RKO (cell line): ENCODE measurements at regions not wholly inside any gene's neighbourhood (a gene's known extent, or its start where the extent isn't known, plus 50 kb on each side); places are given as distances from the start of the nearest gene placed in this dataset.

Experiments used
- DNase-seq: peaks from one replicate; pipeline ENCODE4 v3.0.0-alpha.2; 2016; ENCODE audit warnings: low spot score

DNA sequence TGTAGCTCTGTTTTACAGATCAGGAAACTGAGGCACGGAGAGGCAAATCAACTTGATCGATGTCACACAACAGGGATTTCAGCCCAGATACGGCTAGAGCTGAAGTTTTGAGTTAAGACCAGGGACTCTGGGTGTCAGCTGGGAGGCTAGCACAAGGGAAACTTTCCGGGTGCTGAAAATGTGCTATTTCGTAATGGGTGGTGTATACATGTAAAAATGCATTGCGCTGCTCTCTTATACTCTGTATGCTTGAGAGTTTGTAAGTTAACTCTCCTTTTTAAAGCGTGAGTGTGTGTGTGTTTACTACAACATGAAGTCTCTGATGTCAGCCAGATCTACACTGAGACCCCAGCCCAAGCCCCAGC, 227.6 kb downstream of the MN1 start:
- no peak for DNase-seq

DNA sequence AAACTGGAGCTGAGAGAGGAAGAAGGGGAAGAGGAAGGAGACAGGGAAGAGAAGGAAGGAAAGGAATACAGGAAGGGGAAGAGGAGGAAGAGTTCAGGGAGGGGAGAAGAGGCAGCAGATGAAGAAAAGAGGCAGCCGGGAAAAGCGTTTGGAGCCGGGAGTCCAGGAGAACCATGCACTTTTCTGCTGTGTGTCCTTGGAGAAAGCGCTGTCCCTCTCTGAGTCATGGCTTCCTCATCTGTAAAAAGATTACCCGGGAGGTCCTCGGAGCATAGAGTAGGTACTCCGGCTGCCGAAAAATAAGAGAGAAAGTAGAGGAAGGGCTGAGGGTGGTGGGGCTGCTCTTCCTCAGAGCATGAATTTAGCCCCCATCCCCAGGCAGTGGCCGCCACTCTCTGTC, 226.9 kb downstream of the MN1 start:
- DNase-seq = no peak

DNA sequence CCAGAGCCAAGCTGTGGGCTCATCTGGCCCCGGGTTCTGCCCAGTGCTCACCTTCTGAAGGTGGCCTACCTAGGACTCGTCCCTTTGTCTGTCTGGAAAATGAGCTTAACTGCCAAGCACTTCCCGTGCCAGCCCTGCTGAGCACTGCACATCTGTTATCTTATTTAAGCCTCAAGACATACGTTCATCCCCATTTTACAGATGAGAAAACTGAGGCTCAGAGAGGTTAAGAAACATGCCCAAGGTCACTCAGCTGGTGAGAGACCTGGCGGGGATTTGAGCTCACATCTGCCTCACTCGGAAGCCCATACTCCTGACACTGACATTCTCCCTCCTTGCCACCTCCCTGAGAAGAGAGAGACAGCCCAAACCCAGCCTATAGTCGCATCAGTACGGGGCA, 226.2 kb downstream of the MN1 start:
- no peak for DNase-seq

DNA sequence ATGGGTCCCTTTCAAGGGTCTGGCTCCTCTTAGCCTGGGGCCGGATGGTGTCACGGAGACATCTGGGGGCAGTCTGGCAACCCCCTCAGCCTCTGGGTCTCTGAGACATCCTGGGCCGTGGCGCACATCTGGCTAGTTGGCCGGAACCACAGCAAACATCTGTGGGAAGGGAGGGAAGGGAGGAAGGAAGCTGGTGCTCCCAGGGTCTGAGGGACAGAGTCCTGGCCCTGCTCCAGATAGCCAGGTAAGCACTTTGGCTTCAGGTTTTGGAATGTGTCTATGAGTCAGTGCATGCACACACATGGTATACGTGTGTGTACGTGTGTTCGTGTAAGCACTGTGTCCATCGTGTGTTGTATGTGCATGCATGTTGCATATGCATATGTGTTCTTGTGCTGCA, 225.1 kb downstream of the MN1 start:
- DNase-seq = no peak

DNA sequence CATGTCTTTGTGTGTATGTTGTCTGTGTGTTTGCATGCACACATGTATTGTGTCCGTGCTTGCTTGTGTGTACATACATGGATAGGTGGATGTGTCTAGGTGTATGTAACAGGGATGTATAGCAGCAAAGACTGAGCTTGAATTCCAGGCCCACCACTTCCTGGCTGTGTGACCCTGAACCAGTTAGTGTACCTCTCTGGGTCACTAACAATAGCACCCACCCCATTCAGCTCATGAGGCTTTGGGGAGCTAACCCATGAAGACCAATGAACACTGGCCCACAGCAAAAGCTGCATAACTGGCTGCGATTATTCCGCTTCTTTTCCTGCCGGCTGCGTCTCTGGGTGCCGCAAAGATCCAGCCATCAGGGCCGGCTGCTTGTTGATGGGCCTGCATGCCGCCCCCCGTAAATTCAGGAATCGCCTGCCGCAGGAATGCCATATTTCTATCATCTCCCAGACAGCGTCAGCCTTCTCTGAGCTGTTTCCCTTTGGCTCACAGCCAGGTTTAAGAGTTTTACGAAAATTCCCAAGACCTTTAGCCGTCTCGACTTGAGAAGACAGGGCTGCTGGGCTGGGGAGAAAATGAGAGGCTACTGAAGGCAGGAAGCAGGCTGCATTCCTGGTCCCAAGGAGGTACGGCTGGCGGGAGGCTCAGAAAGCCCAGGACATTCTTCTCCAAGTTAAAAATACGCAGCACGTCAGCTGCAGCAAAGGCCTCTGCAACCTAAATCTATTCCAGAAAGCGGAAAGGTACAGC, 224.6 kb downstream of the MN1 start:
- DNase-seq = no peak

DNA sequence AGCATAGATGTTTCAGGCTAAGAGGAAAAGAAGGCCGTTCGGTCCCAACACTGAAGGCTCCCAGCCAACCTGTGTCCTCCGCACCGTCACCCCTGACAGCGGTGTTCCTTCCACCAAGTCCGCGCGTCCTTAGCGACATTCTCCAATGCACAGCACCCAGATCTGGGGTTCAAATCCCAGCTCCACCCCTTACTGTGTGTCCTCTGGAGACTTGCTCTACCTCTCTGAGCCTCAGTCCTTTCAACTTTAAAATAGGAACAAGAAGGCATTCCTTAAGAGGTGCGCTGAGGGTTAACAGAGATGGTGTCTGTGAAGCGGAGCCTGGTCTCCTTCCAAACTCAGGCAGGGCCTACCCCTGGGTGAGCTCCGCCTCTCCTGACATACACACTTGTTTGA, 224.0 kb downstream of the MN1 start:
- no peak for DNase-seq

DNA sequence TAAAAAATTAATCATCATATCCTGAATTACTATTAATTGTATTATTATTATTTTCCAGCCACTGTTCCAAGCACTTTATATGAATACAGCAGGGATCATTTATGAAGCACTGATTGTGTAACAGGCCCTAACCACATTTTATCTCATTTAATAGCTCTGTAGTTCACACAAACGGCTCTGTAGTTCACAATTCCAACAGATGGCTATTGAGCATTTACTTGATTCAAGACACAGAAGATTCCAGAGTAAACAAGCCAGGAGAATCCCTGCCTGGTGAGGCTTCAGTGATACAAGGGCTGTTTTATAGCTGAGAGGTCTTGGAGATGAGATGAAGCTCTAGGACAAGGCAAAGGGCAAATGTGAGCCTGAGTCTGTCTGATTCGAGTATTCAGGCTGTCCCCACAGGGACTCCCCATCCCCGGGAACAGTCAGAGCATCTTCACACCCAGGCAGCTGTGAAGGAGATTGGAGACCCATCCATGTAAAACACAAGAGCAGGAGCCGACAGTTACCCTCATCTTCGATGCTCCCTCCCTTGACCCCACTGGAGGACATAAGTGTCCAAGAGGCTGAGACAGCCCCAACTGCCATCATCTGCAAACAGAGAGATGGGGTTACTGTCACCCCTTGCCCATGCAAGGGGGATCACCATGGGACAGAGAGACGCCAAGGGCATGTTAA, 222.5 kb downstream of the MN1 start:
- DNase-seq = no peak

DNA sequence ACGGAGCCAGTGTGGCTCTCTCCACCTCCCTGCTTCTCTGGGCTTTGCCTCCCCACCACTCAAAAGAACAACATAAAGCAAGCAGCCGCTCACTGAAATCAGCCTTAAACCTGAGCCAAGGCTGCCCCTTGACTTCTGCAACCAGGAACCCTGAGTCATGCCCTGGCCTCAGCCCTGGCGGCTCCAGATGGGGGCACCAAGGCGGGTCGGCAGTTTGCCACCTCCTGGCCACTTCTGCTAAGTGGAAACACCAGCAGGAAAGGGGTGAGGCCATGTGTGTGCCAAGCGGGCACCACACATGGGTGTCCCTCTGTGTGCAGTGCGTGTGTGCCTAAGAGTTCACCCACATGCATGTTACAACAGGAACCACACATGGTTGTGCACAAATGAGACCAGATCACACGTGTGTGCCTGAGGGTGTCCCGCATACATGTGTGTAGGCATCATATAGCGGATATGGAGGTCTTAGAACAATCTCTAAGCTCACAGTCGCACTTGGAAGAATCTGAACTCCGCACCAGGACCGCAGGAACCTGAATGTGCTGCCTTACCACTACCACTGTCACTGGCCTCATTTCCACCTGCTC, 221.2 kb downstream of the MN1 start:
- no peak for DNase-seq

DNA sequence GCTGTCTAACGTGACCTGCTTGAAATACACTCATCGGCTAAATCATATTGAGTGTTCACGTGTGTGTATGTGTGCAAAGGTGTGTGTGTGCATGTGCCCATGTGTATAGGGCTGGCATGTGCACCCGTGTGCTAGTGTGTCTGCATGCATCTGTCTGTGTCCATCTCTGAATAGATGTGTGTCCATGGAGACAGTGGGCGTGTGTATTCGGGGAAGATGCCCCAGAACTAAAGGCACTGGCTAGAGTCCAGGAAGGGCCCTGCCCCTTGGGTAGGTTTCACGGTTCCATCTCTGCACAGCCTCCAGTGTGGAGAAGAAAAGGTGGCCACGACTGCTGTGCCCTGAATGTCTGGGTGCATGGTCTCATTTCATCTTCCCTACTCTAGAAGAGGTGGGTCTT, 220.3 kb downstream of the MN1 start:
- DNase-seq = no peak

DNA sequence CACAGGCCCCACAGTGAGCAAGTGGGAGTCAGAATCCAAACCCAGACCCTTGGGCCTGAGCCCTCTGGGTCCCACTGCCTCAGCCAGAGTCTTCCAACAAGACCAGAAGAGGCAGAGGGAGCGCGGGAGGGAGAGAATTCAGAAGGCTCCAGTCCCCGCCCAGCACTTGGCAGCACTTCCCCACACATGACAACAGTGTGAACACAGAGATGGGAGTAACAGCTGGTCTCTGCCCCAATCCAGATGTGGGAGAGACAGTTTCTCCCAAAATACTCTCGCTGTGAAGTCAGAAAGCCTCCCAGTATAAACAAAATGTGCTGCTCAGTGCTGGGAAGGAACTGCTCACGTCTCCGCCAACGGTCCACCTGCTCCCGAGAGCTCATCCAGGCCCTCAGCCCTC, 219.9 kb downstream of the MN1 start:
- no peak for DNase-seq

DNA sequence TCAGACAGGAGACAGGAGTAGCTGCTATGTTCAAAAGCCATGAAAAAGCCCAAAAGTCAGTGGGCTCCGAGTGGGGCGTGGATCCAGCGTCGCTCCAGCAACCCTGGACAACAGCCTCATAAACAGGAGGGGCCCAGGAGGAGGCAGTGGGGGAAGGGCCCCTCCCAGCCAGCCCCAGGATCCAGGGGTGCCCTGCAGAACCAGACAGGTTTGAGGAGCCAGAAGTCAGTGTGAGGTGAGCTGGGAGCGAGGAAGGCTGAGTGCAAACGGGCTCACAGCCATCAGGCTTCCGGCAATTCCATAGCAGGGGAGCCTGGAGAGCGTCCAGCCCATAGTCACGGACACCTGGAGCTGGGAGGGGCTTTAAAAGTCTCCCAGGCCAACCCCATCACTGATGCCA, 217.7 kb downstream of the MN1 start:
- no peak for DNase-seq

DNA sequence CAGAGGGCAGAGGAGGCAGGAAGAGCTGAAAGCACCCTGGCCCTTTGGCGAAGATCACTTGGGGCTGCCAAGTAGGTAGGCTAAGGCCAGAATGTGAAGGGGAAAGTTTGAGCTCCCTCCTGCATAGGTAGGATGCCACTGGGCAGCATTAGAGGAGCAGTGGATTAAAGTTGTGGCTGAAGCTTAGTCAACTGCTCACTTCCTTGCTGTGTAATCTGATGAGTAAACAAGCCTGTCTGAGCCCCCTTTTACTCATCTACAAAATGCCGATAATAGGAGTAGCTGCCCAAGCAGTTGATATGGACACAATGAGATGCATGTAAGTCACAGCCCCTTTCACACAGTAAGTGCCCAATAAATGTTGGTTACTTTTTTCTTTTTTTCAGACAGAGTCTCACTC, 216.4 kb downstream of the MN1 start:
- peak; percentile 28 for DNase-seq

DNA sequence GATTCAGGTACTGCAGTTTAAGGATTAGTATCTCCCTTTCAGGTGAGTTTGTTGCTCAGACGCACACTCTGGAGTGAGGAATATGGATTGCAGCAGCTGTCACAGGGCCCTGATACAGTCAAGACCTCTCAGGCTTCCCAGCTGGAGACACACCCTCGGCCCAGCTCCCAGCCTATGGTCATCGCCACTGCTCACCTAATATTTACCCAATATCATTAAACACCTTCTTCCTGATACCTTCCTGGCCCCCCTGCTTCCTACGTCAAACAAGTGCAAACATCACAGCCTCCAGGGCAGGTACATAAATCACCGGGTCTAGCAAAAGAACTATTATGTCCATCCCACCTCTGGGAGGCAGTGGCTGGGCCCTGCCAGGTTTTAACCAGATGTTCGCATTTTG, 213.3 kb downstream of the MN1 start:
- DNase-seq = no peak

DNA sequence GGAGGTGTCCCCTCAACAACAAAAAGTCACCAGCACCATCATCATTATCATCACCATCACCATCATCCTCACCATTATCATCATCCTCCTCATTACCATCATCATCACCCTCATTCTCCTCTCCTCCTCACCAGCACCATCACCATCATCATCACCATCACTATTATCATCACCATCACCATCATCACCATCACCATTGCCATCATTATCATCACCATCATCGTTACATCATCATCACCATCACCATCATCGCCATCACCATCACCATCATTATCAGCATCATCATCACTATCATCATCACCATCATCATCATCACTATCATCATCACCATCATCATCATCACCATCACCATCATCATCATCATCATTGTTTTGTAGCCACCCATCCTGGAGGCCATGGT, 212.6 kb downstream of the MN1 start:
- DNase-seq = no peak

DNA sequence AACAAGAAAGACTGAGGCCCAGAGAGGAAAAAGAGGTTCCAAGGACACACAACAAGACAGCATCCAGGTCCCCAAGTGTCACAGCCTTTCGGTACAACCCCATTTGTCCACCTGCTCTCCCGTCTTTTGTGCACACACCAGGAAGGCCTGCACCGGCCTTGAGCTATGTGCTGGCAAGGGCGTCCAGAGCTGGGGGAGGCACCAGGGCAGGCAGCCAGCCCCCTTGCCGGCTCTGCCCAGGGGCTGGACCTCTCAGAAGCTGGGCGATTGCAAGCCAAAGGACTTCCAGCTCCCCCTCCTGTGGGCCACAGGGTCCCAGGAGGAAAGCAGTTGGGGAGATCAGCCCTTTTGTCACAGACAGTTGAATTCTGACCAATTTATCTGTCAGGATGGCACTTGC, 210.5 kb downstream of the MN1 start:
- no peak for DNase-seq

DNA sequence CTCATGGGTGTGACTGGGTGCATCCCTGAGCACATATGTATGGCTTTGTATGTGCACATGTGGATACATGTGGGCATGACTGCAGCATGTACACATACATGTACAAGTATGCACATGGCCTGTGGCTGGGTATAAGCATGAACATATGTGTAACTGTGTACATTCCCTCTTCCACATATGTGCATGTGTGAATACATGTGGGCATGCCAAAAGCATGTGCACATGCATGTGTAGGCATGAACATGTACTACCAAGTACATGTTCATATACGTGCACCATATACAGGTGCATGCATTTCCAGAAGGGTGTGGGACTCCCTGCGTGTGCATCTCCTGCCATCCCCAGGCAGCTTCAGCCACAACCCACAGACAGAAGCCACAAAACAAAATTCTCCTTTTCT, 208.2 kb downstream of the MN1 start:
- DNase-seq = no peak

DNA sequence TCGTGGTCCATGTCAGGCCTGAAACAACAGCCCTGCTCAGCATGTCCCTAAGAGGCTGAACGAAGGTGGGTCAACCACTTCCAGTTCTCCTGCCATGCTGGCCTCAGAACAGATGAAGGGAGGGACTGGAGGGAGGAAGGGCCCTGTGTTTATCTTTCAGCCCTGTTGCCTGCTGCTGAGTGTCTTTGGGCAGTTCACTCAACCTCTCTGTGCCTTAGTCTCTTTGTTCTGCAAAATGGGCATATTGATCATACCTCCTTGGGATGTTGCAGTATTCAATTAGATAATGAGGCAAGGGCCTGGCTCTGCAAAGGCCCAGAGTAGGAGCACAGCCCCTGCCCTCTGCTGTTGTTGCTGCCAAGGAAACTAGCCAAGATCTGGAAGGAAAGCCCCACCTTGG, 207.5 kb downstream of the MN1 start:
- DNase-seq = no peak

DNA sequence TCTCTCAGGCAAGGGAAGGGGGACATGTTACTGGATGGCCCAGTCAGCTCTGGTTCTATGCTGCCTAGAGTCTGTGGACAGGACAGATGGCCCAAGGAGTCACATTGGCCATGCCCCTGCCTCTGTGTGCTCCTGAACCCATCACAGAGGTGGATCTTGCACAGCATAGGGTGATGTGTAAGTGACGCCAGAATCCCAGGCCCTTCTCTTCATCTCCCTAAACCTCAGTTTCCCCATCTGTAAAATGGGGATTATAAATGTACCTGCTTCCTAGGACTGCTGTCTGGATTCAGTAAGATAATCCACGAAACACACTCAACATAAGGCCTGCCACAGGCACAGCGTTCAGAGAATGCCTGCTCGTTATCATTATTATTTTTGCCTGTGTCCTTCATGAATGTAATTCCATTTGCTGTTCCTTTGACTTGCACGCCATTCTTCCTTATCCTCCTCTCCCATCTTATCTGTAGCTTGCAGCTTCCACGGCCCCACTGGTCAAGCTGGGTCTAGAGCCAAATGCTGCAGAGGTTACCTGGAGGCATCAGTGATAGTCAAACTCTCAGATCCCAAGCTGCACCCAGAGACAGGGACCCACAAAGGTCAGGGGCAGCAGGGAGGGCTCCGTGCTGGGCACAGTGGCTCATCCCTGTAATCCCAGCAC, 207.0 kb downstream of the MN1 start:
- DNase-seq = no peak

DNA sequence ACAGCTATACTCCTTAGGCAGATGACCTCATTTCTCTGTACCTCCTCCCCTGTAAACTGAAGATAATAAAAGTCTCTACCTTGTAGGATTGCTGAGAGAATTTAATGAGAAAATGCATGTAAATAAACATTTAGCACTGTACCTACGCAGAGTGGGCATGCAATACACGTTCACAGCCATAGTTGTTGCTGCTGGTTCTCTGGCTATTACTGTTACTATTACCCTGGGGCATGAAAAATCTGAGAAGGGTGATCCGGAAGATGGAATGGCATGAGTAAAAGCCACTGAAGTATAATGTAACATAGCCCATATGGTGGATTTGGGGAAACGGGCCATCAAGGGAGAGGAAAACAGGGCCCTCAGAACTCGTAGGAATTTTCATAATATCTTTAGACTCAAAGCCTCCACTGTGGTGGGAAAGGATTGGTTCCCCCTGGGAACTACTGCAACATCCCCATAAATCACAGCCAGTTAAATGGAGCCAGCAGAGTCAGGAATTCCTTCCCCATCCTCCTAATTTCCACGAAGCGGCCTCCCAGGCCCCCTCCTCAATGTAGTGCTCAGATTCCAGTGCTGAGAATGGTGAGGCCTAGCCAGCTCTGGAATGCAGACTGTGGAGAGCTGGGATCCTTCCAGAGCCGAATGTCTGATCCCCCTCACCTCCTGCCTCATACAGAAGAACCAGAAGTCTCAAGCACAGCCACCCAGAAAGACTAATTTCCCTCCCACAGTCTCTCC, 205.3 kb downstream of the MN1 start:
- no peak for DNase-seq

DNA sequence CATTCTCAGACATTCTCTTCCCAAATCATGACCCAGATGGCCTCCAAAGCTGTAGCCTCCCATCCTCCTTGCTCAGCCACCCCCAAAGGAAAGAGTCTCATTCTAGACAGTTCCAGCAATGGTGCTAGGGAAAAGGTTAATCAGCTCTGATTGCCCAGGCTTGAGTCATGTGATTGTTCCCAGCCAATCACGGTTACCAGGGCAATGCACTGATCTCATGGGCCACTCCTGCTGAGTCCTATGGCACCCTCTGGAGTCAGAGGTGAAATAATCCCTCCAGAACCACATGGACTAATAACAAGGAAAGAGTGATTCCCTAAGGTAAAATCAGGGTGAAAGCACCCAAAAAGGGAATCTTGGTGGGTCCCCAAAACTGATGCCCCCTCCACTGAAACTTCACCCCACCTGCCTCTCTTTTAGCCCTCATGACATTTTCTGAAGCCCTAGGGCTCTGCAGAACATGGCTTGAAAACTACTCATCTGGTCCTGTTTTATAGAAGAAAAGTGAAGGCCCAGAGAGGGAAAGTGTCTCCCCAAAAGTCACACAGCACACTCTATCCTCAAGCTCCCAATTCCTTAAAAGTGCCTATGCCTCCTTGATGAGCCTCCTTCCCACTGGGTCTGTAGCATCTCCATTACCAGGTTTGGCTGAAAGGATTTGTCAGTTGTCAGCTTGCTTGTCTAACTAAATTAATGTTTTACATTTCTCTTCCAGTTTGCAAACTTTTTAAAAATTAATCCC, 203.7 kb downstream of the MN1 start:
- peak; percentile 25 for DNase-seq

DNA sequence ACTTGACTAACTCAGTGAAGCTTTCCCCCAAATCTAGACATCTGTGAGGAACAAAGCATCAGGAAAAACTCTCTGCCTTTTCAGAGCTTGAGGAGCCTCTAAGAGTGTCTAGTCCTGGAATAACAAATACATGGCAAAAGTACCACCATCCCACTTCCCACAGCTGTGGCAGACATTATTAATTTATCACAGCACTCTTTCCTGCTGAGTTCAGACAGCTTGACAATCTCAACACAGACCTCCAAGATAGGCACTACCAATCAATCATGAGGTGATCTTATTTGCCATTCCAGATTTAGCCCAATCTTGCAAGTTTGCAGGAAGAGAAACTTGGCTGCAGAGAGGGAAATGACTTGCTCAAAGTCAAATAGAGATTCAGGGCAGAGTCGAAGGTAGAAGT, 202.8 kb downstream of the MN1 start:
- no peak for DNase-seq

DNA sequence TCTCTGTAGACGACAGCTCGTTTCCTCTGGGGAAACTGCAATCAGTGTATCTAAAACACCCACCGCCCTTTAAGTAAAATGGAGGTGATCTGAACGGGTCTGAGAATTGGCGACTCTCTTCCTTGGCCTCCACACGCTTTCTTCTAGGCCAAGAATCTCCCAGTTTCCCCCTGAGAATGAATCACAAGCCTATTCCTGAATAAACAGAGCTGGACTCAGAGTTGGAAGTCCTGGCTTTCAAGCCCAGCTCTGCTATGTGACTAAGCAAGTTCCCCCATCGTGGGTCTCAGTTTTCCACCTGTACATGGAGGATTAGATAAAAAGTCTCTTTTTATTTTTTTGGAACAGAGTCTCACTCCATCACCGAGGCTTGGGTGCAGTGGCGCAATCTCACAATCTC, 200.4 kb downstream of the MN1 start:
- DNase-seq = no peak
